ENCODE measurements at regions not wholly inside any gene's neighbourhood (a gene's known extent, or its start where the extent isn't known, plus 50 kb on each side); places are given as distances from the start of the nearest gene placed in this dataset.

DNA sequence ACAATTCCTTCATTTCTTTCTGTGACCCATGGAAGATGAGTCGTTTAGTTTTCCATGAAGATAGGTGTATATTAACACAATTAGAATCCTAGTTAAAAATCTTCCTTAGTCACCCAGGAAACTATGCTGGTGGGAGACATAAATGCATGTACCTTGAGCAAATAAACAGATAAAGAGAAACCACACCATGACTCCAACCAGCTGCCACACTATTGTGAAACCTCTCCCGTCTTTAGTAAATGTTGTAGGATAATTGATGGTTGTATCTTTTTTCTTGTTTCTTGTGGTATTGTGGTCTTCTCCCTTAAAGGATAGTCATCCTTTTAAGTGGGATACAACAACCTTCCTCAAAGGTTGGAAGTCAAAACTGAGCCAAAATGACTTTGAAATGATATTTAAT lies 103.8 kb upstream of the LEF1 start:
- DNase-seq = no peak

DNA sequence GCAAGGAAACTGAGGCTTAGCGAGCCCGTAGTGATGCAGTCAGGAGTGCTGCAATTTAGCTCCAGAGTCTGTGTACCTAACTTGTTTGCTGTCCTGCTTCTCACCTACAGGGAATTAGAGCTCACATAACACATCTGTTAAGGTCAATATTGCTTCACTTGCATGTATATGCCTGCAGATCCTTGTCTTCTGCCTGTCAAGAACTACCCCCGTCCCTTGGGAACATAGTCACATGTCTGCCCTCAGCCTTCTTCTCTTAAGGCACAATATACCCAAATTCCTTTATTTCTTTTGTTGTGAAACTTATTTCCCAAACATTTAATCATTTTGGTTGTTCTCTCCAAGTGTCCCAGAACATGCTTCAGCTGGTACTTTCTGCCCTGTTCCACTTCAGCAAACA lies 103.3 kb upstream of the LEF1 start:
- DNase-seq = no peak

DNA sequence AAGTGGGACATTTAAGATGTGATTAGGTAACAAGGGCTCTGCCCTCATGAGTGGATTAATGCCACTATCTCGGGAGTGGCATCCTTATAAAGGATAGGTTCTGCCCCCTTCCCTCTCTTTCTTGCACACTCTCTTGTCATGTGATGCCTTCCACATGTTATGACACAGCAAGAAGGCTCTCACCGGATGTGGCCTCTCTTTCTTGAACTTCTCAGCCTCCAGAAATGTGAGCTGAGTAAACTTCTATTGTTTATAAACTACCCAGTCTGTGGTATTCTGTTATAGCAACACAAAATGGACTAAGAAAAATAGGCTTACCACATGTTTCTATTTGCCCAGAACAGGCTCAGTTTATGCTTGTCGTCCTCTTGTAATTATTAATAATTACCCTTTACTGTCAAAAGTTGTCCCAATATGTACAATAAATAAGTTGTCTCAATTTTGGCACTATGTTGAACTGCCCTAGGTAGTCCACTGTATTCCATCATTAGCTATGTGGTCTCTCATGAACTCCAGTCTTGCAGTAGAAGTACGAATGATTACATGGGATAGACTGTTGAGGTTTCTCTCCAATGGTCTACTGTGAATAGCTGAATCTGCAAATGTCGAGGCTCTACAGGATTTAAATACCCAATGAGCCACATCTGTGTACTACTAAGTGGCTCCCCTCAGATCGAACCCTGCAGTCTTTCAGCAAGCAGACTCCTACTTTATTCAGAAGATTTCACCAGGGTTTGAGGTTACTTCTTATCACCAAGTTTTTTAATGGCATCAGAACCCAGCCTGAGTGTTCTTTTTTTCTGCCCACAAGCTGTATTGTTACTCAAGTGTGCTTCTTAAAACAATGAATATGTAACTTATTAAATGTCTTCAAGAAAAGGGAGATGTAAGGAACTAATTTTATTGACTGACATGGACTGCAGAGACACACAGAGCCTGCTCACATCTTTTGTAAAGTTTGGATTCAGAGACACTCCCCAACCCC lies 102.0 kb upstream of the LEF1 start:
- no peak for DNase-seq

DNA sequence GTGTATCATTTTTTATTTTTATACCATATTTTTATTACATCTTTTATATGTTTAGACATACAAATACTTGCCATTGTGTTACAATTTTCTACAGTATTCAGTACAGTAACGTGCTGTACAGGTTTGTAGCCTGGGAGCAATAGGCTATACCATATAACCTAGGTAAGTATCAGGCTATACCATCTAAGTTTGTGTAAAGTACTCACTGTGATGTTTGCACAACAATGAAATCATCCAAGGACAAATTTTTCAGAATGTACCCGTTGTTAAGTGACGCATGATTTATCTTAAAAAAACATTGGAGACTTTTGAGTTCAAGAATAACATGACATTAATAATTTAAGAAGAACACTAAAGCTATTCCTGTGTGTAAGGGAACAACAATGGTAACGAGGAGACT lies 96.0 kb upstream of the LEF1 start:
- DNase-seq = no peak

DNA sequence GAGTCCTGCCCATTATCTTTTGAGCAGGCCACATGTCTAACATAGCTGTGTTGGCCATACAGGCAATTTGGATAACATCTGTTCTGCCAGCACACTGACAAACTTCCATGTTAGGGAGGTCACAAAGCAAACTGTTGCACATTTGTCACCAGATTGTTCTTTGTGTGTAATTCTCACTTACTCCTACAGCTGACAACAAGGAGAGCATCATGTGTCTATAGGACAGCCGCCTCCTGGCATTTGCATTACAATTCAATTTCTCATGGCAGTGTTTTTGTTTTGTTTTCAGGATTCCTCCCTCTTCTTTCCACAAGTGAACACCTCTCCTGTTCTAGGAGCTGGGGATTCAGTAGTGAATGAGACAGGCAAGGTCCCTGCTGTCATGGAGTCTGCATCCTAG lies 94.3 kb upstream of the LEF1 start:
- no peak for DNase-seq

DNA sequence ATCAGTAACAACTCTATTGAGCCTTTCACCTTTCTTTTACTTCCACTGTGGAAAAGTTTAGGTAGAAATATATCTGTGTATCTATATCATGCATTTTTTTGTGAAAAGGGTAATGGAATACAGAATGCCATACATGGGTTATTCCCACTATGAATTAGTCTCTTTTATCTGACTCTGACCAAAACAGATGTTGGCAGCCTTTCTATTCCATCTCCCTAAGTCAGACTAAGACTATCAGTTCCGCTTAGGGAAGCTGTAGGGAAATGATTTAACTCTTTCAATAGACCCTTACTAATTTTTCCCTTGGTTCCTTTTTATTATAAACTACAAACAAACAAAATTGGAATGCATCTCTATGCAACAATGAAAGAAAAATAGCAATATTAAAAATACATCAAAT lies 92.3 kb upstream of the LEF1 start:
- DNase-seq = no peak

DNA sequence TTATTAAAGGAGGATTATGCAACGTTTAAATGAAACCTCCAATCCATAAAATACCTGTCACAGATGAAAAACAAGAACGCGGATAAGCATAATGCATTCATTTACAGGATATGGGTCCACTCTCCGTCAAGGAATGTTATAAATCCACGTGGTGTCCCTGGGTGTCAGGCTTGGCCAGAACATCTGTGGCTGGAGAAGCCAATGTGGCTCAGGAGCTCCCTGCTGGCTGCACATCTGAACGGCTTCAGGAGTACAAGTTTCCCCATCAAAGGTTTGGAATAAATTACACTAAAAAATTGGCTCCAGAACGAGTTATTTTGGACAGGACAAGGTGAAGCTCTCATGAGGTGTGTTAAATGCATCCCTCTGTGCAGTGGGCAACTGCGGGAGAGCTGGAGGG lies 87.8 kb upstream of the LEF1 start:
- DNase-seq = no peak

DNA sequence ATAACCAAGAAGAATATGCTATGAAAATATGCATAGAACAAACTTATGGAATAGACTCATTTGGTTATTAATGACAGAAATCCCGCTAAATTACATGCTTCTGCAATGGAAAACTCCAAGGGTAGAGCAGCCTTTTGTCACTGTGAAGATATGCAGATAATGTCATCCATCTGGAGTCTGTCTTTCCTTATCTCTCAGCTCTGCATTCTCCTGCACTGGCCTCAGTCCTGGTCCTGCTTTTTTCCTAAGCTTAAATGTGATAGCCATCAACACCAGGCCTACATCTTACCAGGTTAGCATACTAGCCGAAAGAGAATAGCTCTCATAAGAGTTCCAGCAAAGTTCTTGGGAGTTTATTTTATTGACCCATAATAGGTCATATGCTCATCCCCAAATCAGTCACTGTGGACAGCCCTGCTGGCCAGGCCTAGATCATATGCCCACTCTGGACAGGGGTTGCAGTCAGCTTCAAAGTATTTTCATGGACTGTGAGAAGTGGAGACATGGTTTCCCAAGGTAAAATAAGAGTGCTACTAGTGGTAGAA lies 86.5 kb upstream of the LEF1 start:
- no peak for DNase-seq

DNA sequence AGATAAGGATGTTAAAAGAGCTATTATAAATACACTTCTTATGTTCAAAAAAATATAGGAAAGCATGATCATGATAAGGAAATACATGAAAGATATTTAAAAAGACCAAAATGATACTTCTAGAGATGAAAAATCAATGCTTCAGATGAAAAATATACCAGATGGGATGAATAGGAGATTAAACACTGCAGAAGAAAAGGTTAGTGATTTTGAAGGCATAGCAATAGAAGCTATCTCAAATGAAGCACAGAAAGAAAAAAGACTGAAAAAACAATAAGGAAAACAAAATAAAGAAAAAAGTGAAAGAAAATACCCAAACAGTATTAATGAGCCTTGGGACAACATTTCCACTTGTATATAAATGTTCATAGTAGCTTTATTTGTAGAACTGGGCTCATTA lies 80.7 kb upstream of the LEF1 start:
- no peak for DNase-seq

DNA sequence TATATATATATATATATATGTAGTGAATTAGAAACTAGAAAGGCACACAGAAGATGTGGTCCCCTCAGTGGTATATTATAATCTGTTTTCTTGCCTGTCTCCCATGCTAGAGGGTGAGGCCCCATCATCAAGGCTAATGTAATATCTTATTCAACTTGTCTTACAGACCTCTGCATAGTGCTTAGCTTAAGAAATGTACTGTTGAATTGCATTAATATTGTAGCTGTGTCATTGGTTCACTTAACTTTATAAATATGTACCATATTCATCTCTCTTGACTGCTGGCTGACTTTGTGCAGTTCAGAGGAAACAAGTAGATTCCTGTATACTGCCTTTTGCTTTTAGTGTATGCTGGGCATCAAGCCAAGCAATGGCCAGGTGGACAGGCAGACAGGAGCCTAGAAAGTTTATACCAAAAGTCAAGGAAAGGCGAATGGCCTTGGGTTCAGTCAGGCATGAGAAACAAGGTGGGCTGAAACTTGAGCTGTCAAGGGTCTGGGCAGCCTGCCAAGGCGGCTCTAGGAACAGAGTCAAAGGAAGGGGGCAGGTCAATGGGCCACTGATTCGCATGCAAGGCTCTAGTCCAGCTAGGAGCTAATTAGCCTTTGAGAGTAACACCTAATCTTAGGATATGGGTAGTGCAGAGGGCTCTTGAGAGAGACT lies 78.8 kb upstream of the LEF1 start:
- DNase-seq = peak; percentile 38

DNA sequence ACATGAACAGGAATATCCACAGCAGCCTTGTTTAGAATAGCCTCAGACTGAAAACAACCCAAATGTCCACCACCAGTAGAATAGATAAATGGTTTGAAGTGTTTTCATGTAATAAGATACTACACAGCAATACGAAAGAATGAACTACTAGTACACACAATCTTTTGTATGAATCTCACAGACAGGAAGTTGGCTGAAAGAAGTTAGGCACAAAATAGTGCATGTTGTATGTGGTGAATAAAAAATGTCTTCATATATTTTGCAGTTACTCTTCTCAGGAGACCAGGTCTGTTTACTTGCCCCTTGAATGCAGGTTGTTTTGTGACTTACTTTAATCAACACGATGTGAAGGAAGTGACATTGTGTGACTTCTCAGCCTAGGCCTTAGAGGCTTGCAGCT lies 75.9 kb upstream of the LEF1 start:
- DNase-seq = no peak

DNA sequence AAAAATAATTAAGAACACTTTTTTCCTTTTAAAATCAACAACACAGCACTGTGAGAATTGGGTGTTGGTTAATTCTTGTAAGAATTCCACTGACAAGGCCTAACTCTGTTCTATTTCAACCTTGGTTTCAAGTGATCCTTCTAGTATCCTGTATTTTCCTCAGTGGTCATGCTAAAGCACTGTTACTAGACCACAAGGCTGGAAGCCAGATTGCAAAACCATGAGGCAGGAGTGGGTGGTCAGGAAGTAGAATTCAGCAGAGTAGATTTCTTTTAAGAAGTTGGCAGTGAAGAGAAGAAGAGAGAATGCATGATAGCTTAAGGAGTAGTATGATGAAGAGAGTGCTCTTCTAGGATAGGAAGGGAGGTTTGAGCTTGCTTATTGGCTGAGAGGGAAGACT lies 71.6 kb upstream of the LEF1 start:
- DNase-seq = no peak

DNA sequence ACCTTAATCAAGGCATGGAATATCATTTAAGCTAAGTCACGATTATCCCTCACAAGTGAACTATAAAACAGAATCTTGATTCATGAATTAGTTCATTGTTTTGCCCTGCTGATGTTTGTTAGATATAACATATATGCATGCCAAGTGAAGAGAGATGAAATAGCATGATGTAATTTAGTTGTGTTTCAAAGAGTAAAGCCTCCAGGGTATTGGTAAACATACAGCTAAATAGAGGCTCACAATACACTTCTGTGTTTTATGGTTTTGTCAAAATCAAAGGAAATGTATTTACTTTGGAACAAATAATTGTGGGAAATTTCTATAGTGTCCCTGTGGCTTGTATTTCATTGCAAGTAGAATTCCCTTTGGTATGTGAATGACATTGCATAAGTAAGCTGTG lies 69.0 kb upstream of the LEF1 start:
- no peak for DNase-seq

DNA sequence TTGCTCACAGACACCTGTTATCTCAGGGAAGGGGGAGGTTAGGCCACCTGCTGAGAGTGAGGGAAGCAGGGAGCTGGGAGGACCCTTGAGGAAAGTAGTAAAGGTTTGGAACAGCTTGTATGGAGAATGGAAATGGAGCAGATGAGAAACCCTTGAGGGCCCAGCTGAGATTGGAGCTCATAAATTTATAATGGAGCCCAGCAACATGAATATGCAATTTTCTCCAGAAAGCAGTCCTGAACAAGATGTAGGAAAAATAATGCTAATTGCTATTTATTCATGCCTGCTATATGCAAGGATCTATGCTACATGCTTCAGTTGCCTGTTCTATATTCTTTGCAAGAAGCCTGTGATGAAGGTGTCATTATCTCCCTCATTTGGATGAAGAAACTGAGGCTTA lies 67.5 kb upstream of the LEF1 start:
- no peak for DNase-seq

DNA sequence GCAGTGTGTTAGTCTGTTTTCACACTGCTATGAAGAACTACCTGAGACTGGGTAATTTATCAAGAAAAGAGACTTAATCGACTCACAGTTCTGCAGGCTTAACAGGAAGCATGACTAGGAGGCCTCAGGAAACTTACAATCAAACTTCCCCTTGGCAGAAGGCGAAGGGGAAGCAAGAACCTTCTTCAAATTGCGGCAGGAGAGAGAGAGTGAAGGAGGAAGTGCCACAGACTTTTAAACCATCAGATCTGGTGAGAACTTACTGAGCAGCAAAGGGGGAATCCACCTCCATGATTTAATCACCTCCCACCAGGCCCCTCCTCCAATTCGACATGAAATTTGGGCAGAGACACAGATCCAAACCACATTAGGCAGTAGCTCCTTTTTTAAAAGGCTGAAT lies 59.2 kb upstream of the LEF1 start:
- no peak for DNase-seq

DNA sequence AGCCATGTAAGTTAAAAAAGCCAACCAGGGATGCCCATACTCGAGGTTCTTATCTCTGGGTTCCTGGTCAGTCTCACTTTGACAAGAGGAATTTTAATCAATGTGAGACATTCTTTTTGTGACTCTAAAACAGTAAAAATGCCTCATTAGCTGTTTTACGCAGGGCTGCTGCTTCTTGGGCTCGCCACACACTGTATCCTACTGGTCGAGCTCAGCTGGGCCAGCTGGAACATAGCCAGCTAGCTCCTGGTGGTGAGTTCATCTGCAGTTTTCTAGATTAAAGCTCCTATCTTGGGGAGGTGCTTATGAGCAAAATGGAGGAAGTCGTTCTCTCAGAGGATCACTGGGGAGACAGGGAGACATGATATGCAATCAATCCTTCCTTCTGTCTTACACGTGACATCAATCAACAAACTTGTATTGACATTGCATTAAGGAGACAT lies 55.9 kb upstream of the LEF1 start:
- DNase-seq = peak in 1 of 2 donors; percentile 1

DNA sequence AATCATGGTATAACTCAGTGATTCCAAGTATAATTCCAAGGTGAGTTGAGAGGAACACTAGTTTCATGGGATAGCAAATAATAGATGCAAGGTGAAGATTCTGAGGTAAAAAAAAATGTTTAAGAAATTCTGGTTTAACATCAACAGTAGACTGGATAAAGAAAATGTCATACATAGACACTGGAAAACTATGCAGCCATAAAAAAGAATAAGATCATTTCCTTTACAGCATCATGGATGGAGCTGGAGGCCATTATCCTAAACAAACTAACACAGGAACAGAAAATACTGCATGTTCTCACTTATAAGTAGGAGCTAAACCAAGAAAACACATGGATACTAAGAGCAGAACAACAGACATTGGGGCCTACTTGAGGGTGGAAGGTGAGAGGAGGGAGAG lies 54.6 kb upstream of the LEF1 start:
- DNase-seq = no peak

DNA sequence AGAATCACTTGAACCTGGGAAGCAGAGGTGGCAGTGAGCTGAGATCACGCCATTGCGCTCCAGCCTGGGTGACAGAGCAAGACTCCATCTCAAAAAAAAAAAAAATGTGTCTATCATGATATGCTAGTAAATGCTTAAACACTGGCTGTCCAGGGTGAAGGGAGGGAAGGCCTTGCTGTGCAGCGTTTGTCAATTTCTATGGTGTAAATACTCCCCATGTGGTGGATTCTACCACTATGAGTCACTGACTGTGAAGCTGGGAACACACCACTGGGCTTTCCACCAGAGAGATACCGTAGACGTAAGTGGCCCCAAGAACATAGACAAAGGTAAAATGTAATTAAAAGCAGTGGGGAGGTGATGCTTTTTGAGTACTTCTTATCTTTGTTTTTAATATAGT lies 51.3 kb upstream of the LEF1 start:
- DNase-seq = no peak

Measured in right lung (tissue), 2 donors.